CD14-positive monocyte (primary cell): ENCODE measurements at regions not wholly inside any gene's neighbourhood (a gene's known extent, or its start where the extent isn't known, plus 50 kb on each side); places are given as distances from the start of the nearest gene placed in this dataset.
"Not testable (repeated sequence)": the region's sequence is repeated elsewhere in the genome, so short reads cannot be mapped to it uniquely, and the experiment has no call there.

Source experiments
- DNase-seq, 3 donors: peaks; one replicate each; pipeline ENCODE4 v3.0.0-alpha.2; 2011 to 2022
- H2AFZ ChIP-seq: 2 replicates; pipeline ENCODE4 v1.6.0; 2012; ENCODE audit warnings: mild to moderate bottlenecking, low read depth, low read length, inconsistent platforms; ENCODE audit not compliant: insufficient read depth, poor library complexity, severe bottlenecking
- H3K27ac ChIP-seq, 2 donors: 1 replicate in 1 of 2; 2 replicates in 1 of 2; pipeline ENCODE4 v1.5.1; 2012 to 2013; ENCODE audit warnings: low read length in 2 of 2, control low read depth in 1 of 2, inconsistent platforms in 1 of 2, low read depth in 1 of 2, mild to moderate bottlenecking in 1 of 2
- H3K27me3 ChIP-seq, 2 donors: one replicate each; pipeline versions ENCODE4 v1.6.0 to v1.6.1; 2011 to 2013; ENCODE audit warnings: low read length in 2 of 2; ENCODE audit not compliant: control insufficient read depth in 2 of 2, insufficient read depth in 2 of 2
- H3K36me3 ChIP-seq, 2 donors: replicated peaks in 1 of 2; 1 replicate in 1 of 2; 2 replicates in 1 of 2; pipeline versions ENCODE4 v1.5.1 to v1.6.1; 2012 to 2013; ENCODE audit warnings: low read length in 2 of 2, control low read depth in 1 of 2, inconsistent platforms in 1 of 2, mild to moderate bottlenecking in 1 of 2; ENCODE audit not compliant: insufficient read depth in 2 of 2, control insufficient read depth in 1 of 2
- H3K4me1 ChIP-seq, 2 donors: 1 replicate in 1 of 2; 2 replicates in 1 of 2; pipeline versions ENCODE4 v1.5.1 to v1.6.1; 2012 to 2013; ENCODE audit warnings: low read length in 2 of 2, control low read depth in 1 of 2, inconsistent platforms in 1 of 2, mild to moderate bottlenecking in 1 of 2, moderate library complexity in 1 of 2; ENCODE audit not compliant: insufficient read depth in 2 of 2, control insufficient read depth in 1 of 2
- H3K4me2 ChIP-seq: replicated peaks from 2 replicates; pipeline ENCODE3; 2012; ENCODE audit warnings: low read length, moderate library complexity, mild to moderate bottlenecking; ENCODE audit not compliant: poor library complexity, severe bottlenecking; ENCODE audit errors: extremely low read depth
- H3K4me3 ChIP-seq, 3 experiments: fragments of 200-600 bp in 1 of 3; sonication (generic) in 1 of 3; replicated peaks in 1 of 3; 1 replicate in 2 of 3; 2 replicates in 1 of 3; pipeline ENCODE4 v1.5.1; 2011 to 2013; ENCODE audit warnings: low read length in 3 of 3, mild to moderate bottlenecking in 3 of 3, control low read depth in 2 of 3, low read depth in 2 of 3, inconsistent platforms in 1 of 3, moderate library complexity in 1 of 3
- H3K79me2 ChIP-seq: 2 replicates; pipeline ENCODE4 v1.6.0; 2012; ENCODE audit warnings: mild to moderate bottlenecking, control low read depth, inconsistent platforms, low read length, moderate library complexity; ENCODE audit not compliant: insufficient read depth
- H3K9ac ChIP-seq: 2 replicates; pipeline ENCODE4 v1.6.0; 2017; ENCODE audit warnings: low read length, mild to moderate bottlenecking; ENCODE audit not compliant: insufficient read depth, poor library complexity, severe bottlenecking
- H3K9me3 ChIP-seq, 2 donors: replicated peaks in 1 of 2; 1 replicate in 1 of 2; 2 replicates in 1 of 2; pipeline versions ENCODE4 v1.5.1 to v1.6.1; 2012 to 2013; ENCODE audit warnings: low read length in 2 of 2, control low read depth in 1 of 2; ENCODE audit not compliant: control insufficient read depth in 1 of 2, insufficient read depth in 1 of 2
- H4K20me1 ChIP-seq: 2 replicates; pipeline ENCODE4 v1.6.0; 2012; ENCODE audit warnings: mild to moderate bottlenecking, low read length, control low read depth, moderate library complexity; ENCODE audit not compliant: insufficient read depth
- H3K27ac Mint-ChIP-seq, 7 donors: one replicate each; pipeline ENCODE4 v1.8.0; 2020; ENCODE audit warnings: mild to moderate bottlenecking in 7 of 7, mixed read lengths in 7 of 7, moderate library complexity in 6 of 7, inconsistent platforms in 2 of 7
- H3K27me3 Mint-ChIP-seq, 3 donors: one replicate each; pipeline ENCODE4 v1.8.0; 2021 to 2022; ENCODE audit warnings: low read depth in 3 of 3, mild to moderate bottlenecking in 3 of 3, mixed read lengths in 3 of 3, moderate library complexity in 3 of 3, inconsistent platforms in 1 of 3
- H3K36me3 Mint-ChIP-seq, 2 donors: one replicate each; pipeline ENCODE4 v1.8.0; 2020; ENCODE audit warnings: mixed read lengths in 2 of 2, inconsistent platforms in 1 of 2, mild to moderate bottlenecking in 1 of 2
- H3K4me1 Mint-ChIP-seq: one replicate; pipeline ENCODE4 v1.8.0; 2020; ENCODE audit warnings: mild to moderate bottlenecking, mixed read lengths
- H3K4me3 Mint-ChIP-seq, 2 donors: one replicate each; pipeline ENCODE4 v1.8.0; 2020; ENCODE audit warnings: mild to moderate bottlenecking in 2 of 2, mixed read lengths in 2 of 2, moderate library complexity in 1 of 2
- H3K9me3 Mint-ChIP-seq, 7 donors: one replicate each; pipeline ENCODE4 v1.8.0; 2020 to 2022; ENCODE audit warnings: mixed read lengths in 7 of 7, mild to moderate bottlenecking in 6 of 7, moderate library complexity in 6 of 7, inconsistent platforms in 2 of 7
- WGBS: methylation state at CpG from one replicate; pipeline ENCODE4 v1.1.5; 2013; ENCODE audit warnings: missing lambda C conversion rate; ENCODE audit not compliant: insufficient coverage; 5-methylcytosine and 5-hydroxymethylcytosine counted together
- intact Hi-C, 2 donors: fragments of 100-400 bp; cut with micrococcal nuclease; formaldehyde crosslinking; loops; one replicate each; pipeline versions ENCODE4 v1.15.0 to v1.15.1; 2023

DNA sequence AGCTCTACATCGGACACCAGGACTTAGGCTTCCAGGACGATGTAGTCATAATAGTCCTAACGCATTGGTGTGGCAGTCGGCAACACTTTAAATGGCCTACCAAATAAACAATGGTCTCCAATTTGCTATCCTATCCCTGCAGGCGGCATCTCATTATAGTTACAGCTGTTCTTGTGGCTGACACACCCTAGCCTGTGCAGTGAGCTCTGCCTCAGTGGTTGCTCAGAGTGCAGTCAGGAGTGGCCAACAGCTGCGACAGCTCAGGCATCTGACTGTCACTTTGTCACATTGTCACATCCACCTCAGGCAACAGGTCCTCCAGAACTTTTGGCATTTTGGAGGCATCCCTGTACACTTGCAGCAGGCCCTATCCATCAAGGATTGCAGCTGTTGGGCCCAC is 77.9 kb downstream of the OR4M2 start:
- H3K4me1 Mint-ChIP-seq, H3K4me1 ChIP-seq, H3K4me3 Mint-ChIP-seq, H3K36me3 Mint-ChIP-seq, H3K4me3 ChIP-seq, H3K36me3 ChIP-seq, H3K4me2 ChIP-seq, H3K9me3 ChIP-seq, intact Hi-C loops, H3K9ac ChIP-seq, H3K27ac ChIP-seq, DNase-seq, H3K27me3 Mint-ChIP-seq, H3K27me3 ChIP-seq, H3K79me2 ChIP-seq, H3K27ac Mint-ChIP-seq, H2AFZ ChIP-seq, H4K20me1 ChIP-seq, H3K9me3 Mint-ChIP-seq: not testable (repeated sequence)
- WGBS = no CpG with 5 or more reads among the region's 6 CpGs

DNA sequence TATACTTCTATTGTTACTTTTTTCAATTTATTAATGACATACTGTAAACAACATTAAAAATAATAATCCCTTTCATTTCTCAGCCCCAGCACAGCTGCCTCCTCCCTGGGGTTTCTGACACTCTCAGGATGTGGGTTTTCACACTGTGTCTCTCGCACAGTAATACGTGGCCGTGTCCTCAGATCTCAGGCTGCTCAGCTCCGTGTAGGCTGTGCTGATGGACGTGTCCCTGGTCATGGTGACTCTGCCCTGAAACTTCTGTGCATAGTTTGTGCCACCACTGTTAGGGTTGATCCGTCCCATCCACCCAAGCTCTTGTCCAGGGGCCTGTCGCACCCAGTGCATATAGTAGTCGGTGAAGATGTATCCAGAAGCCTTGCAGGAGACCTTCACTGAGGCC is 80.0 kb downstream of the OR4M2 start:
- H2AFZ ChIP-seq, H3K4me2 ChIP-seq, H3K9ac ChIP-seq, H3K36me3 Mint-ChIP-seq, H3K4me1 ChIP-seq, intact Hi-C loops, H3K27ac ChIP-seq, H4K20me1 ChIP-seq, DNase-seq, H3K27ac Mint-ChIP-seq, H3K9me3 Mint-ChIP-seq, H3K27me3 Mint-ChIP-seq, H3K36me3 ChIP-seq, H3K79me2 ChIP-seq, H3K9me3 ChIP-seq, H3K27me3 ChIP-seq, H3K4me3 ChIP-seq, H3K4me1 Mint-ChIP-seq, H3K4me3 Mint-ChIP-seq: not testable (repeated sequence)
- no CpG with 5 or more reads among the region's 8 CpGs for WGBS

DNA sequence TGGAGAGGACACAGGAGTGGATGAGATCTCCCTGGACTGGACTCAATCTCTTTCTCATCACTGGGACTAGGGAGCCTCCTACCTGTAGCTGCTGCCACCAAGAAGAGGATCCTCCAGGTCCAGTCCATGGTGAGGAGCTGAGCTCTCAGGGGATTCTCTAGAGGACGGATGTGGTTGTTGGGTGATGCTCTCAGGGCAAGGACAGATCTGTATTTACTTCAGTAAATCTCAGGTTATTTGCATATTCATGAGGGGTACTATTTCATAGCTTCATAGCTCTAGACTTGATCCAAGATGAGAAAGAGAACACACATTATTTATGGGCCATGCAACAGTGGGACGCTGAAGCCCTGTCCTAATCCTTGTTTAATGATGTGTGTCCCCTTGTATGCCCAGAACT is 80.4 kb downstream of the OR4M2 start:
- H3K9ac ChIP-seq, H3K9me3 ChIP-seq, H2AFZ ChIP-seq, H3K4me1 ChIP-seq, intact Hi-C loops, H3K9me3 Mint-ChIP-seq, H3K36me3 Mint-ChIP-seq, H3K4me2 ChIP-seq, H3K4me3 ChIP-seq, H3K27me3 ChIP-seq, H3K4me1 Mint-ChIP-seq, H3K27me3 Mint-ChIP-seq, H3K36me3 ChIP-seq, H3K79me2 ChIP-seq, H3K4me3 Mint-ChIP-seq, H4K20me1 ChIP-seq, H3K27ac ChIP-seq, H3K27ac Mint-ChIP-seq, DNase-seq: not testable (repeated sequence)
- WGBS = no CpG with 5 or more reads among the region's 2 CpGs

DNA sequence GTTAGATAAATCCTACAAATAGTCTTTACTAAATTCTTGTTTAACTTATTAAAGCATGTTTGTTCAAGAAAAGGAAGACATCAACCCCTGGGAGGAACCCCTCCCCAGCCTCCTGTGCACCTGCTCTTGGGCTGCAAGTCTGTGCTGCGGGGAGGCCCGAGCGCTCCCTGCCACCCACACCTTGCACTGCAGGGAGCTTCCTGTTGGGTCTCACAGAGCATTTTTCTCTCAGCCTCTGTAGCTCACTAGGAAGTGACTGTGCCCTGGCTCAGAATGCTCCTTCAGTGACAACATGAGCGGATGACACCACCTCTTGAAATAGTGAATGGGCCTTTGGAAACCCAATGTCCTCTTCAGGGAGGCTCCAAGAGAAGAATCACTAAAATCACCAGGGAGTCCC is 81.1 kb downstream of the OR4M2 start:
- H3K4me1 Mint-ChIP-seq, H3K4me3 Mint-ChIP-seq, H3K27ac ChIP-seq, H3K9me3 ChIP-seq, H3K27me3 ChIP-seq, intact Hi-C loops, H2AFZ ChIP-seq, H3K27ac Mint-ChIP-seq, H3K9me3 Mint-ChIP-seq, H3K4me3 ChIP-seq, H3K36me3 ChIP-seq, H3K4me1 ChIP-seq, H3K27me3 Mint-ChIP-seq, H3K9ac ChIP-seq, H3K36me3 Mint-ChIP-seq, H3K4me2 ChIP-seq, H4K20me1 ChIP-seq, DNase-seq, H3K79me2 ChIP-seq: not testable (repeated sequence)
- WGBS = no CpG with 5 or more reads among the region's 4 CpGs

DNA sequence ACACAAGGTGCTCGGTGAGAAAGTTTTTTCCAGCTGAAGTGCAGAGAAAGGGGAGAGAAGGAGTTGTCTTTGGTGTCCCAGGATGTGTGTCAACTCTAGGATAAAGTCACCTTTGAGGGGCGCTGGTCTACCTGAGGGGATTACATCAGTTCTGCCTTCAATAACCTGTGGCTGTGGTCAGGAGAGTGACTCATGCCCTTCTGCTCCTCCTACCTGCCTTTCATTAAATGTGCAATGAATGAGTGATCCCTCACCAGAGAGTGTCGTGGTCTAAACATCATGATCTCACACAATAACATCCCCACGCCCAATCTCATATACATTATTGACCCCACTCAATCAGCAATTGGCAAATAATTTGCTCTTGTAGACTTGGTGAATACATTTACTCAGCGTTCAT is 83.4 kb downstream of the OR4M2 start:
- H3K4me2 ChIP-seq, H3K27ac Mint-ChIP-seq, H3K9me3 ChIP-seq, H4K20me1 ChIP-seq, DNase-seq, H3K4me1 Mint-ChIP-seq, H3K27me3 ChIP-seq, H3K36me3 Mint-ChIP-seq, H3K4me1 ChIP-seq, H3K9ac ChIP-seq, H3K79me2 ChIP-seq, H3K4me3 Mint-ChIP-seq, H3K36me3 ChIP-seq, H2AFZ ChIP-seq, intact Hi-C loops, H3K4me3 ChIP-seq, H3K27me3 Mint-ChIP-seq, H3K27ac ChIP-seq, H3K9me3 Mint-ChIP-seq: not testable (repeated sequence)
- no CpG with 5 or more reads among the region's 5 CpGs for WGBS
